GM19455 (cell line): ENCODE measurements at regions not wholly inside any gene's neighbourhood (a gene's known extent, or its start where the extent isn't known, plus 50 kb on each side); places are given as distances from the start of the nearest gene placed in this dataset.

Experiments
- ATAC-seq: cut with Tn5 transposase; IDR thresholded peaks from one replicate; pipeline ENCODE4 v1.9.1; 2021; ENCODE audit not compliant: unreplicated experiment

GRCh38 chr9:29198861-29199260 lies 1625.6 kb upstream of the C9orf72 start:
- no peak for ATAC-seq

DNA sequence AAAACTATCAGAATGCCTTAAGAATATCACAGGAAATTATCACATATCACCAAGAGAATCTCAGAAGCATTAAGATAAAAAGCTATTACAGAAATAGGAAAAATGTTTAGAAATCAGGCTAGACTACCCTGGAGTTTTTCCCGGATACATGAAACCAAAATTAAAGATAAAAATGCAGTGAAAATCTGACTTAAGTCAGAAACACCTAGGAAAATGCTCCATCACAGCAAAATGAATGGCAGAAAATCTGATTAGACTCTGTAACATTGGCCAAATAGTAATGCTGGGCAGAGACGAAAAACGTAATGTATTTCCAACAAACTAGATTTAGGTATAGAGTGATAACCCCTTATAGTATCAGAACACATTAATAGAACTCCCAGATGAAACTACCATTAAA lies 1626.7 kb upstream of the C9orf72 start:
- ATAC-seq = no peak

GRCh38 chr9:29200650-29201049 lies 1627.4 kb upstream of the C9orf72 start:
- ATAC-seq = no peak

DNA sequence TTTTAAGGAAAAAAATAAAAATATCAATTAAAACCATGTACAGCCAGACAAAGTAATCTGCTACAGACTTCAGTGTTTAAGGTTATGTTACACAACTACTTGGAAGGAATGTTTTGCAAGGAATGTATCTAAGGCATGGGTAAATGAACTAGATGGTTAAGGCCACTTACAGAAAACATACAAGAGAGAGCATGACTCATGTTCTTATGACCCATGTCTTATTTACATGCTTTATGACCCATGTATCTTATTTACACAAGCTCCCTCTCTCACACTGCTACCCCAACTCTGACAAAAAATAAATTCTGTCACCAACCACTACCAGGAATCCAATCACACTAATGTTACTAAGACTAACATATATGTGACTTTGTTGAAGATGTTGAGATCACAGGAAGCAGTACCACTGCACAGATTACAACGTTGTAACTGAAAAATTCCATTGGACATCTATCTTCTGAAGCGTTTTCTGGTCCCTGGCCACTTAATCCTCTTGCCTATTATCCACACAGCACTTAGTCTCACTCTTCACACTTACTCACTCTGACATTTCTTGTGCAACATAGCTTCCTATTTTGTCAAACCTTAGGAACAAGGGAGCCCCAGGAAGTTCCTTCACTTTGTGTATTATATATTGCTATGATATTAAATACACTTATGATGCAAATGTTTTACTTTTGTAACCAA lies 1630.1 kb upstream of the C9orf72 start:
- no peak for ATAC-seq

- ATAC-seq = no peak
Measured at GRCh38 chr9:29208670-29209069, 1635.4 kb upstream of the C9orf72 start.

DNA sequence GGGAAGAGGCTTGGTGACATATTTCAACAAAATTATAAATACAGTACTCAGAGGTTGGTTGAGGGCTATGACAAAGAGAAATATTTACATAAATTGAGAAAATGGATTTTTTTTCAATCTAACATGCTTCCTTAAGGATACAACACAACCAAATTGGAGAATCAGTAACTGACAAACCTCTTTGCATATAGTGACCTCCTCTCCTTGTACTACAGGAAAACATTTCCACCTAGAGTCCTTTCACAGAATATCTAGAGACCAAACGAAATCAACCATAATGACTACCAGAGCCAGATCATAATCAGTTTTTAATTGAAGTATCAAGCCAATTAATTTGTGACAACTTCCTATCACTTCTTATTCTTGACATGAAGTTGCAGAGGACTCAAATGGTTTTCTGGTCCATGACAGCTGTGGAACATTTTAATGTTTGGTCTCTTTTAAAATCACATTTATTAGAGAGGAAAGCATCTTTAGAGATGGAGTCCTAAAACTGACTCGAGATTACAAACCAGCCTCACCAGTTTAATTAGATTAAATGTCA lies 1636.5 kb upstream of the C9orf72 start:
- no peak for ATAC-seq

- no peak for ATAC-seq
Measured at GRCh38 chr9:29211003-29211579, 1637.8 kb upstream of the C9orf72 start.

- ATAC-seq = peak; percentile 76
Measured at GRCh38 chr9:29211580-29212396, 1638.5 kb upstream of the C9orf72 start.

DNA sequence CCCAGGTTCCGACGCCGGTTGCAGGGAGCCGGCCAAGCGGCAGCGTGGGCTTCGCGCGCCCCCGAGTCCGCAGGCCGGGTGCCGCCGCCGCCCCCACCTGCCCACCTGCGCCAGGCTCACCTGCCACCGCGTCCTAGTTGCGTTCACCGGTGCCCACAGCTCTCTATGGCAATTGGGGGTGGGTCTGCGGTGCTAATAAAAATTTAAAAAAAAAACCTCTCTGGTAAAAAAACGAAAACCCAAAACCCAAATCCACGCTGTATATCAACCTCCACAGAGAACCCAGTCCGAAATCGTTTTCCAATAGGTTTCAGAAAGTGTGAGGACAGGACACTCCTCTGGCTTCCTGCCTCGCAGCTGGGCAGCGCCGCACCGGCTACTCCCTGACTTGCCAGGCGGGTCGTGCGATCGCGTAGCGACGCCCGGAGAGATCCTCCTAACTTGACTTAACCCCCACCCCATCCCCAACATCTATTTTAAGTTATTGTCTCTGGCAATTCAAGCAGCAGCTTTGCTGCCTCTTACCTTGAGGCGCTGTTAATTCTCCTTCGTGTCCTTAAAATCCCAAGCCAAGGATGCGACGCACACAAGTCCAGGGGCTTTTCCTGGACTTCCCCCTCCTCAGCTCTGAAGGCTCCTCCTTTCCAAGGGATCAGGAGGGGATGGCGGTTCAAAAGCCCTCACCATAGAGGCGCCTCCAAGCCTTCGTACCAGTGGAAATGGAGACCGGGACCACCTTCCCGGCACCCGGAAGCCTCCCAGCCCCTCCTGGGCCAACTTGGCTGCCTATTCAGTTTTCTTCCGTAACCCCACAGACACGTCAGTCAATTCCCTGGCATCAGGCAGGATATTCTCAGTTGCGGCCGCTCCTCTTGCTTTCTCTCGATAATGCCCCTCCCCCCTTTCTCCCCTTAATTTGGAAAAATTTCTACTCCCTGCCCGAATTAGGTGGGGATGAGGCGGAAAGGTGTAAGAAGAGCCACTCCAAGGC lies 1639.4 kb upstream of the C9orf72 start:
- no peak for ATAC-seq

- no peak for ATAC-seq
Measured at GRCh38 chr9:29213417-29214153, 1640.3 kb upstream of the C9orf72 start, which contains the start of gene LINGO2. TSS of gene LINGO2 (minus strand) at chr9:29213601.

GRCh38 chr9:29214154-29214689 lies 1640.9 kb upstream of the C9orf72 start:
- ATAC-seq = no peak

DNA sequence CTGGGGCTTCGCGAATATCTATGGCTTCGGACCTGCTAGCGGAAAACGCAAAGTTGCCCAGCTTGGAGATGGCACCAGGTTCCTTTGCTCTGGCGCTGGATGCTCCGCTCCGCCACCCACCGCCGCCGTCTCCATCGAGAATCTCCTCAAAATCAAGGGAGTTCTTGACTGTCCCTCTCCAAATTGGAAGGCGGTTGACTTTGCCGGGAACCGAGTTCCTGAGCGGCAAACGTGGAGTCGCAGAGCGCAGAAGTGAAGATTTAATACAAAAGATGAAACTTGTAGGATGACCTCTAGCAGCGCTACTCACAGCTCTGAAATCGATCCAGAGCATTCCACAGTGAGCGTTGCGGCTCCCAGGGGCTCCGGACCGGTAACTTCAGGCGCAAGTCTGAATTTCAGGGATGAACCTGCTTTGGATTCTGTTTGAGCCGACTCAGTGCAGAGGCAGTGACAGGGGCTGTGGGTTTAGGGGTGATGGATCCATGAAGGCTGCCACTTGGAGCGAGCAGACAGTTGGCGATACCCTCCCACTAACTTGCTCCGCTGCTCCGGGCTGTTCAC lies 1641.5 kb upstream of the C9orf72 start:
- no peak for ATAC-seq

DNA sequence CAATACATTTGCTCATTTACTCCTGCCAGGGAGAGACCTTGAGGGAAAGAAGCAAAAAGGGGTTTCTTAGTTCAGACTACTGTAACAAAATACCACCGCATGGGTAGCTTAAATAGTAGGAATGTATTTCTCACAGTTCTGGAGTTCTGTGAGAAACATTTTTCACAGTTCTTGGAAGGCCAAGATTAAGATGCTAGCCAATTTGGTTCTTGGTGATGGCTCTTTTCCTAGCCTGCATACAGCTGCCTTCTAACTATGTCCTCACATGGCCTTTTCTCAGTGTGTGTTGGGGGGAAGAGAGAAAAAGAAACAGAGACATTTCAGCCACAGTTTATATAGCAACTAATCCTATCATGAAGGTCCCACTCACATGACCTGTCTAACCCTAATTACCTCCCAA lies 1644.7 kb upstream of the C9orf72 start:
- no peak for ATAC-seq

- no peak for ATAC-seq
Measured at GRCh38 chr9:29220596-29221251, 1647.4 kb upstream of the C9orf72 start.

GRCh38 chr9:29228558-29228957 lies 1655.3 kb upstream of the C9orf72 start:
- ATAC-seq = no peak

DNA sequence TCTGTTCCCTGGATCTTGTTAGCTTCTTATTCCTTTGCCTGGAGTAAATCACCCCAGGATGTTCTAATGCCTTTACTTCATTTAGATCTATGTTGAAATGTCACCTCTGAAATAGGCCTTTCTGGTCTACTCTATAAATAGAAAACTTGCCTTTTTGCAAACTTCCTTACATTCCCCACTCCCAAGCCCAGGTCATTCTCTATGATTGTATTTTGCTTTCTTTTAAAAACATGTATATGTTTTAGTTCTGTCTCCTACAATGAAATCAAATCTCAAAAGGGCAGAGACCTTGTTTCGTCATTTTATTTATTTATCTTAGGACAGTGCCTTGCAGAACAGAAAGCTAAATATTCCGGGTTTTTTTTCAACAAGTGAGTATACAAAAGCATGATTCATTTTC lies 1657.7 kb upstream of the C9orf72 start:
- no peak for ATAC-seq

DNA sequence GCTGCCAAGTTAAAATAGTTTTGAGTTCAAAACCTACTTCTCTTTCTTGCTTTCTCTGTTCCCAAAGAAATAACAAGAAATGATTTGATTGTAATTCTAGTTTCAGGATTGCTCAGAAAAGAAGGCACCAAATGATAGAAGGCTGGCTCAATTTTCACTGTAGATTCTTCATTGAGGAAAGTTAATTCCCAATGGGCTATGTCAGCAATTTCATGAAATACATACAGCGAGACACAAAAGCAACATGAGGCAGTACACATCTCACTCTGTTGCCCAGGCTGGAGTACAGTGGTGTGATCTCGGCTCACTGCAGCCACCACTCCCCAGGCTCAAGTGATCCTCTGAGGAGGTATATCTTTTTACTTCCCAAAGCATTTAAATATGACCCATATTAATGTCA lies 1659.9 kb upstream of the C9orf72 start:
- ATAC-seq = no peak

GRCh38 chr9:29241320-29241719 lies 1668.0 kb upstream of the C9orf72 start:
- no peak for ATAC-seq

- no peak for ATAC-seq
Measured at GRCh38 chr9:29245351-29245750, 1672.1 kb upstream of the C9orf72 start.
